ENCODE measurements at regions not wholly inside any gene's neighbourhood (a gene's known extent, or its start where the extent isn't known, plus 50 kb on each side); places are given as distances from the start of the nearest gene placed in this dataset.
"Not testable (repeated sequence)": the region's sequence is repeated elsewhere in the genome, so short reads cannot be mapped to it uniquely, and the experiment has no call there.

- TF ChIP-seq CTCF (conservative IDR thresholded peaks at IDR 0.05; ENCODE audit: control insufficient read depth, insufficient read depth, low read depth, low read length): no peak
- H3K4me3 ChIP-seq (ENCODE audit: control insufficient read depth, low read depth, low read length): no peak overlapping the region
- DNase-seq (ENCODE audit: low read depth): no peak
Measured at GRCh38 chr1:157460381-157460780, 91.9 kb downstream of the FCRL5 start.

GRCh38 chr1:157457279-157457678 is 95.0 kb downstream of the FCRL5 start:
- no peak for TF ChIP-seq CTCF (conservative IDR thresholded peaks at IDR 0.05; ENCODE audit: control insufficient read depth, insufficient read depth, low read depth, low read length)
- DNase-seq (ENCODE audit: low read depth): no peak
- no peak overlapping the region for H3K4me3 ChIP-seq (ENCODE audit: control insufficient read depth, low read depth, low read length)

GRCh38 chr1:157455318-157455717 is 97.0 kb downstream of the FCRL5 start:
- H3K4me3 ChIP-seq (ENCODE audit: control insufficient read depth, low read depth, low read length): no peak overlapping the region
- no peak for DNase-seq (ENCODE audit: low read depth)
- no peak for TF ChIP-seq CTCF (conservative IDR thresholded peaks at IDR 0.05; ENCODE audit: control insufficient read depth, insufficient read depth, low read depth, low read length)

GRCh38 chr1:157450106-157450505 is 102.2 kb downstream of the FCRL5 start:
- TF ChIP-seq CTCF (conservative IDR thresholded peaks at IDR 0.05; ENCODE audit: control insufficient read depth, insufficient read depth, low read depth, low read length): no peak
- no peak for DNase-seq (ENCODE audit: low read depth)
- H3K4me3 ChIP-seq (ENCODE audit: control insufficient read depth, low read depth, low read length): no peak overlapping the region

GRCh38 chr1:157448636-157449035 is 103.7 kb downstream of the FCRL5 start:
- no peak for TF ChIP-seq CTCF (conservative IDR thresholded peaks at IDR 0.05; ENCODE audit: control insufficient read depth, insufficient read depth, low read depth, low read length)
- no peak for DNase-seq (ENCODE audit: low read depth)

GRCh38 chr1:157446356-157446755 is 106.0 kb downstream of the FCRL5 start:
- not testable (repeated sequence) for DNase-seq (ENCODE audit: low read depth)

More at GRCh38 chr1:157448636-157449035, 103.7 kb downstream of the FCRL5 start:
- no peak overlapping the region for H3K4me3 ChIP-seq (ENCODE audit: control insufficient read depth, low read depth, low read length)

GRCh38 chr1:157445616-157446140 is 106.6 kb downstream of the FCRL5 start:
- not testable (repeated sequence) for DNase-seq (ENCODE audit: low read depth); H3K4me3 ChIP-seq (ENCODE audit: control insufficient read depth, low read depth, low read length)

More at GRCh38 chr1:157446356-157446755, 106.0 kb downstream of the FCRL5 start:
- not testable (repeated sequence) for H3K4me3 ChIP-seq (ENCODE audit: control insufficient read depth, low read depth, low read length)

GRCh38 chr1:157442065-157442464 is 110.2 kb downstream of the FCRL5 start:
- no peak overlapping the region for H3K4me3 ChIP-seq (ENCODE audit: control insufficient read depth, low read depth, low read length)
- no peak for TF ChIP-seq CTCF (conservative IDR thresholded peaks at IDR 0.05; ENCODE audit: control insufficient read depth, insufficient read depth, low read depth, low read length)
- DNase-seq (ENCODE audit: low read depth): no peak
